ENCODE measurements at regions not wholly inside any gene's neighbourhood (a gene's known extent, or its start where the extent isn't known, plus 50 kb on each side); places are given as distances from the start of the nearest gene placed in this dataset.

- Histone ChIP-seq H3K4ac (ENCODE audit: low read depth, low read length) (no peak overlapping the region), H3K4me1 (ENCODE audit: control insufficient read depth, insufficient read depth, low read length) (peaks cover 2% of the 10 kb centered on the region; the same call in 1 of the 2 replicates), H3K27ac (ENCODE audit: insufficient read depth, low read length) (no peak overlapping the region), H3K4me3 (ENCODE audit: insufficient read depth, low read depth, low read length) (no peak overlapping the region), H3K36me3 (ENCODE audit: control insufficient read depth, insufficient read depth, low read length) (no peaks in the 10 kb centered on the region), H4K20me1 (ENCODE audit: insufficient read depth, low read length) (no peaks in the 10 kb centered on the region), H2BK5ac (ENCODE audit: low read depth, low read length, poor library complexity, severe bottlenecking) (no peak overlapping the region), H3K18ac (ENCODE audit: low read depth, low read length) (no peak overlapping the region; the same call in 1 of the 2 replicates), H4K91ac (ENCODE audit: insufficient read depth, low read depth, low read length) (no peak overlapping the region), H2BK120ac (ENCODE audit: low read depth, low read length) (no peak overlapping the region), H3K9me1 (ENCODE audit: insufficient read depth, low read length) (no peaks in the 10 kb centered on the region), H3K9me3 (ENCODE audit: control insufficient read depth, insufficient read depth, low read length) (peaks cover 2% of the 10 kb centered on the region), H2AK9ac (replicated peaks; ENCODE audit: low read depth, low read length, poor library complexity) (no peak overlapping the region), H3K23ac (ENCODE audit: low read depth, low read length) (no peak overlapping the region), H3K14ac (replicated peaks; ENCODE audit: low read depth, low read length) (no peak overlapping the region), H2BK15ac (ENCODE audit: low read depth, low read length) (no peak overlapping the region), H4K8ac (ENCODE audit: low read depth in 2 of 2, low read length in 2 of 2) (no peak overlapping the region), H2AK5ac (ENCODE audit: low read depth, low read length) (no peak overlapping the region), H3K27me3 (ENCODE audit: control insufficient read depth, insufficient read depth, low read length) (peaks cover 2% of the 10 kb centered on the region; the same call in 1 of the 2 replicates), H3K4me2 (ENCODE audit: low read depth, low read length) (no peak overlapping the region), H3K79me1 (ENCODE audit: low read depth in 1 of 2, low read length in 2 of 2) (no peaks in the 10 kb centered on the region), H3K56ac (ENCODE audit: extremely low read depth, insufficient read depth, low read length) (no peak overlapping the region), H2AFZ (replicated peaks; ENCODE audit: low read length, poor library complexity) (no peak overlapping the region), H3K9ac (ENCODE audit: low read depth, low read length) (no peak overlapping the region), H4K5ac (ENCODE audit: low read depth, low read length) (no peak overlapping the region), H2BK20ac (ENCODE audit: low read depth, low read length) (no peak overlapping the region; the same call in 1 of the 2 replicates)
- dilution Hi-C loops (cut with HindIII; ENCODE audit: low sequenced_read_pairs, unreplicated experiment) (no loop called here), in situ Hi-C loops (cut with MboI; ENCODE audit: low sequenced_read_pairs) (no loop called here), intact Hi-C loops (cut with micrococcal nuclease) (no loop called here)
- WGBS, 2 experiments (ENCODE audit: extremely low coverage in 2 of 2, insufficient read length in 1 of 2): 75% methylated on average over 2 of the region's 2 CpGs; no CpG with 5 or more reads in 1 of the 2 experiments
- no peak for ATAC-seq (ENCODE audit: low read depth)
- BruUV-seq (replicated peaks): no TSS peak
- no peak for TF ChIP-seq CHD1 (IDR thresholded peaks at IDR 0.05; ENCODE audit: low read depth, low read length)
- no peak for TF ChIP-seq USF2 (IDR thresholded peaks at IDR 0.05; ENCODE audit: low read depth, low read length)
- TF ChIP-seq CEBPB (IDR thresholded peaks at IDR 0.05; ENCODE audit: low read depth, low read length): no peak
- TF ChIP-seq POLR2A (IDR thresholded peaks at IDR 0.05; ENCODE audit: low read depth, low read length): no peak
- ChIA-PET POLR2A (ENCODE audit: unreplicated experiment) (no interaction called here), CTCF (interaction anchor here (0.6 kb wide), 1 partner anchor 917 kb away, joined by 3 read pairs; no protein-coding TSS in a partner anchor)
- DNase-seq: no peak
These were observed 400.0 kb upstream of the CELF2 start for GRCh38 chr10:10617686-10618085.

All from IMR-90 (cell line).